ENCODE measurements at regions not wholly inside any gene's neighbourhood (a gene's known extent, or its start where the extent isn't known, plus 50 kb on each side); places are given as distances from the start of the nearest gene placed in this dataset.

DNA sequence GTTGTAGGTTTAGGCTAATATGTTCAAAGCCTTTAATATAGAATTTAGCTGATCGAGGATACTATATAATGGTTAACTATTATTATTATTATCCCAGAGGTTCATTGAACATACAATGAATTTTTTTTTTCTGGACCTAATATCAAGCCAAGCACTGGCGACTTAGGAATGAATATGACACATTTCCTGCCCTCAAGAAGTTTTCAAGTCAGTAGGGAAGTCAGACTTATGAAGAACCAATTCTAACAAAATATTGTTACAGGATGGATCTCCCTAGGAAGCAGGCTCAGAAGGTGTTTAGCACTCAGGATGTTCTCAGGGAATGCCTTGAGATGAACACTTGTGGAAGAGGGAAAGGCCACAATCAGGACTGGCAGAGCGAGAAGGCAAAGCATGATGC lies 211.8 kb upstream of the FGGY start:
- H3K9me3 ChIP-seq (ENCODE audit: control insufficient read depth, low read length), result no peaks in the 10 kb centered on the region
- H3K36me3 ChIP-seq (ENCODE audit: control insufficient read depth, insufficient read depth, low read length), result no peaks in the 10 kb centered on the region
- H3K9ac ChIP-seq (ENCODE audit: low read length), result no peak overlapping the region
- H3K4me1 ChIP-seq (ENCODE audit: control insufficient read depth, insufficient read depth, low read length), result peaks cover 4% of the 10 kb centered on the region
- no peaks in the 10 kb centered on the region for H3K27me3 ChIP-seq (ENCODE audit: control insufficient read depth, insufficient read depth, low read length)
- H3K4me3 ChIP-seq (ENCODE audit: low read length), result no peak overlapping the region

- no peak overlapping the region for H3K4me3 ChIP-seq (ENCODE audit: low read length)
- H3K9ac ChIP-seq (ENCODE audit: low read length), result no peak overlapping the region
- H3K9me3 ChIP-seq (ENCODE audit: control insufficient read depth, low read length), result no peaks in the 10 kb centered on the region
- no peaks in the 10 kb centered on the region for H3K27me3 ChIP-seq (ENCODE audit: control insufficient read depth, insufficient read depth, low read length)
- H3K4me1 ChIP-seq (ENCODE audit: control insufficient read depth, insufficient read depth, low read length), result peaks cover 2% of the 10 kb centered on the region
- no peaks in the 10 kb centered on the region for H3K36me3 ChIP-seq (ENCODE audit: control insufficient read depth, insufficient read depth, low read length)
These were observed 207.7 kb upstream of the FGGY start for GRCh38 chr1:59089036-59089798.

DNA sequence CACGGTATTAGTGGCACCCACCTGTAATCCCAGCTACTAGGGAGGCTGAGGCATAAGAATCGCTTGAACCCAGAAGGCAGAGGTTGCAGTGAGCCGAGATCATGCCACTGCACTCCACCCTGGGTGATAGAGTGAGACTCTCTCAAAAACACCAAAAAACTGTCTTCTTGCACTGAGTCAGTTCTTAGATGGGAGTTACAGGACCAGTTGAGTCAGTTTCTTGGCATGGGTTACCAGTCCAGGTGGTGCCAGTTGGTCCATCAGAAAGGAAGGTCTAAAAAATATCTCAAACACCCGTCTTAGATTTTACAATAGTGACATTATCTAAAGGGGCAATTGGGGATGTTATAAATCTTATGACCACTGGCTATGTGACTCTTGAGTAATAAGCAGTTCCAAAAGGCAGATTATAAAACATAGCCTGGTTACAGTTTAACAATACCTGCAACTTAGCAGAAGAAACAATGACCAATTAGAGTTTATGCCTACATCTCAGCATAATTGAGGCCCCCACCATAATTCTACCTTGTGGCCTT lies 206.9 kb upstream of the FGGY start:
- Histone ChIP-seq H3K9me3 (ENCODE audit: control insufficient read depth, low read length) (no peaks in the 10 kb centered on the region), H3K27me3 (ENCODE audit: control insufficient read depth, insufficient read depth, low read length) (no peaks in the 10 kb centered on the region), H3K4me1 (ENCODE audit: control insufficient read depth, insufficient read depth, low read length) (no peaks in the 10 kb centered on the region), H3K4me3 (ENCODE audit: low read length) (no peak overlapping the region), H3K36me3 (ENCODE audit: control insufficient read depth, insufficient read depth, low read length) (no peaks in the 10 kb centered on the region), H3K9ac (ENCODE audit: low read length) (no peak overlapping the region)

GRCh38 chr1:59092126-59092525 lies 204.8 kb upstream of the FGGY start:
- Histone ChIP-seq H3K9me3 (ENCODE audit: control insufficient read depth, low read length) (no peaks in the 10 kb centered on the region), H3K4me3 (ENCODE audit: low read length) (no peak overlapping the region), H3K9ac (ENCODE audit: low read length) (no peak overlapping the region), H3K4me1 (ENCODE audit: control insufficient read depth, insufficient read depth, low read length) (no peaks in the 10 kb centered on the region), H3K36me3 (ENCODE audit: control insufficient read depth, insufficient read depth, low read length) (no peaks in the 10 kb centered on the region), H3K27me3 (ENCODE audit: control insufficient read depth, insufficient read depth, low read length) (no peaks in the 10 kb centered on the region)

- Histone ChIP-seq H3K4me1 (ENCODE audit: control insufficient read depth, insufficient read depth, low read length) (no peaks in the 10 kb centered on the region), H3K27me3 (ENCODE audit: control insufficient read depth, insufficient read depth, low read length) (no peaks in the 10 kb centered on the region), H3K9me3 (ENCODE audit: control insufficient read depth, low read length) (no peaks in the 10 kb centered on the region), H3K4me3 (ENCODE audit: low read length) (no peak overlapping the region), H3K9ac (ENCODE audit: low read length) (no peak overlapping the region), H3K36me3 (ENCODE audit: control insufficient read depth, insufficient read depth, low read length) (no peaks in the 10 kb centered on the region)
These were observed 202.9 kb upstream of the FGGY start for GRCh38 chr1:59094001-59094400.

DNA sequence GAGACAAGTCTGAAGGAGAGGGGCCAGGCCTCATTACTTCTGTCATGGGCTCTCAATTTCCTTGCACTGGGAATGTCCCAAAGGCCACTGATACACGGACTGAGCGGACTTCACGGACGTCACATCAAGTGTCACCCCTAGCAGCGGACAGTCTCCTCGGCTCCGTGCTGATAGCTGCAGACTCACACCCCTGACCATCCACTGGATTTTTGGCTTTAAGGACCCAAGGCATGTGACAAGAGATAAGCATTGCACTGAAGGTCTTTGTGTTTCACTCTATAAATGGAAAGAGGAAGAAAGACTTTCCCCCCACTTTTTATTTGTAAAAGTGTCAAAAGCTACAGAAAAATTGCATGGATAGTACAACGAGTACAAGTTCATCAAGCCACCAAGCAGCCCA lies 200.4 kb upstream of the FGGY start:
- no peak overlapping the region for H3K9ac ChIP-seq (ENCODE audit: low read length)
- no peaks in the 10 kb centered on the region for H3K27me3 ChIP-seq (ENCODE audit: control insufficient read depth, insufficient read depth, low read length)
- H3K4me3 ChIP-seq (ENCODE audit: low read length), result no peak overlapping the region
- no peaks in the 10 kb centered on the region for H3K4me1 ChIP-seq (ENCODE audit: control insufficient read depth, insufficient read depth, low read length)
- H3K9me3 ChIP-seq (ENCODE audit: control insufficient read depth, low read length), result no peaks in the 10 kb centered on the region
- H3K36me3 ChIP-seq (ENCODE audit: control insufficient read depth, insufficient read depth, low read length), result no peaks in the 10 kb centered on the region

DNA sequence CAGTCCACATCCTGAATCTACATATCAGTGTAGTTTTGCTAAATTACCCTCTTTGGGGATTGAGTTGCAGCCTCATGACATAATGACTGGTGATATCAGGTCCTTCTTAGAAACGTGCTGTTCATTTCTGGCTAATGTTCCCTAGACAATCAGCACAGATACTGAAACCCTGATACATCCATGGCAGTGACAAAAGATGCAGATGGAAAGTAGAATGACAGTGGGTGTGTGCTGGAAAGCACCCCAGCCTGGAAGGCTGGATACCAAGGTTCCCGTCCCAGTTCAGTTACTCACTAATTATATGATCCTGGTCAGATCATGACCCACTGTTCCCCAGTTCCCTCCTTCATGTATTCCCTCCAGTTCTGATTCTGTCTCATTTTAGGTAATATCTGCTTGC lies 198.2 kb upstream of the FGGY start:
- H3K4me1 ChIP-seq (ENCODE audit: control insufficient read depth, insufficient read depth, low read length), result no peaks in the 10 kb centered on the region
- H3K9me3 ChIP-seq (ENCODE audit: control insufficient read depth, low read length), result no peaks in the 10 kb centered on the region
- no peak overlapping the region for H3K9ac ChIP-seq (ENCODE audit: low read length)
- H3K4me3 ChIP-seq (ENCODE audit: low read length), result no peak overlapping the region
- H3K27me3 ChIP-seq (ENCODE audit: control insufficient read depth, insufficient read depth, low read length), result no peaks in the 10 kb centered on the region
- H3K36me3 ChIP-seq (ENCODE audit: control insufficient read depth, insufficient read depth, low read length), result no peaks in the 10 kb centered on the region

- Histone ChIP-seq H3K4me3 (ENCODE audit: low read length) (no peak overlapping the region), H3K27me3 (ENCODE audit: control insufficient read depth, insufficient read depth, low read length) (no peaks in the 10 kb centered on the region), H3K36me3 (ENCODE audit: control insufficient read depth, insufficient read depth, low read length) (no peaks in the 10 kb centered on the region), H3K4me1 (ENCODE audit: control insufficient read depth, insufficient read depth, low read length) (no peaks in the 10 kb centered on the region), H3K9me3 (ENCODE audit: control insufficient read depth, low read length) (no peaks in the 10 kb centered on the region), H3K9ac (ENCODE audit: low read length) (no peak overlapping the region)
These were observed 196.1 kb upstream of the FGGY start for GRCh38 chr1:59100708-59101374.

DNA sequence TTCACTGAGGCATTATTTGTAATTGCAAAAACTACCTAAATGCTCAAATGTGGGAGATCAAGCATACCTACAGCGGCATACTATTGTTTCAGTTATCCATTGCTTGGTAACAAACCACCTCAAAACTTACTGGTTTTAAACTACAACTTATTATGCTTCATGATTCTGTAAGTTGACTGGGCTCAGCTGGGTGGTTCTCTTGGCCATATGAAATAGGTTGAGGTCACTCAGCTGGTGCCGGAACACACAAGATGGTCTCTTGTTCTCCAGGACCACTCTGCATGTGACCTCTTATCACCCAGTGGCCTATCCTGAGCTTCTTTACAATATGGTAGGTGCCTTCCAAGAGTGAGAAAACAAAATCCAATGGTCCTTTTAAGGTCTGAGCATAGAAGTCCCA lies 195.4 kb upstream of the FGGY start:
- H3K36me3 ChIP-seq (ENCODE audit: control insufficient read depth, insufficient read depth, low read length), result no peaks in the 10 kb centered on the region
- H3K27me3 ChIP-seq (ENCODE audit: control insufficient read depth, insufficient read depth, low read length), result no peaks in the 10 kb centered on the region
- H3K9me3 ChIP-seq (ENCODE audit: control insufficient read depth, low read length), result no peaks in the 10 kb centered on the region
- H3K4me3 ChIP-seq (ENCODE audit: low read length), result no peak overlapping the region
- no peak overlapping the region for H3K9ac ChIP-seq (ENCODE audit: low read length)
- no peaks in the 10 kb centered on the region for H3K4me1 ChIP-seq (ENCODE audit: control insufficient read depth, insufficient read depth, low read length)

- no peaks in the 10 kb centered on the region for H3K36me3 ChIP-seq (ENCODE audit: control insufficient read depth, insufficient read depth, low read length)
- H3K4me1 ChIP-seq (ENCODE audit: control insufficient read depth, insufficient read depth, low read length), result no peaks in the 10 kb centered on the region
- H3K9me3 ChIP-seq (ENCODE audit: control insufficient read depth, low read length), result no peaks in the 10 kb centered on the region
- H3K9ac ChIP-seq (ENCODE audit: low read length), result no peak overlapping the region
- no peaks in the 10 kb centered on the region for H3K27me3 ChIP-seq (ENCODE audit: control insufficient read depth, insufficient read depth, low read length)
- no peak overlapping the region for H3K4me3 ChIP-seq (ENCODE audit: low read length)
These were observed 193.4 kb upstream of the FGGY start for GRCh38 chr1:59103457-59103856.

GRCh38 chr1:59104191-59104760 lies 192.6 kb upstream of the FGGY start:
- Histone ChIP-seq H3K4me1 (ENCODE audit: control insufficient read depth, insufficient read depth, low read length) (no peaks in the 10 kb centered on the region), H3K4me3 (ENCODE audit: low read length) (no peak overlapping the region), H3K9ac (ENCODE audit: low read length) (no peak overlapping the region), H3K36me3 (ENCODE audit: control insufficient read depth, insufficient read depth, low read length) (no peaks in the 10 kb centered on the region), H3K27me3 (ENCODE audit: control insufficient read depth, insufficient read depth, low read length) (no peaks in the 10 kb centered on the region), H3K9me3 (ENCODE audit: control insufficient read depth, low read length) (no peaks in the 10 kb centered on the region)
